ENCODE measurements at regions not wholly inside any gene's neighbourhood (a gene's known extent, or its start where the extent isn't known, plus 50 kb on each side); places are given as distances from the start of the nearest gene placed in this dataset.

DNA sequence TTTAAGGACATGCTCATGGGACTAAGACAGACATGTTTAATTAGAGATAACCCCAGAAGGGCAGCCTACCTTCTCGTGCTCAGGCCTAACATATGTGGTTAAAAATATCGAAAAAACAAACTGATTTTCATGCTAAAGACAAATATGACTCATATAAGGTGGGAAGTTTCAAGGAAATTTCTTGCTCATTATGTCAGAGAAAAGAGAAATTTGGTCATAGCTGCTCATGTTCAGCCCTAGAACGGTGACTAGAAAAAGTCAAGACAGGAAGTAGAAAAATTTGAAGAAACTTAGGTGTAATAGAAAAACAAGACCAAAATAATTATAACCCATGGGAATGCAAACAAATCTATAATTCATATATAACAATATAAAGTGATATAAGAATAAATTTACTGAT is 120.6 kb downstream of the PRDM9 start (continued):
- TF ChIP-seq RELB (IDR thresholded peaks at IDR 0.05; ENCODE audit: low read depth) = no peak

GRCh38 chr5:23629396-23629795 is 122.0 kb downstream of the PRDM9 start:
- Histone ChIP-seq H3K27me3 (replicated peaks in 1 of 2; ENCODE audit: control insufficient read depth in 2 of 2, insufficient read depth in 2 of 2, low read length in 1 of 2) (no peaks in the 10 kb centered on the region), H3K4me3 (no peak overlapping the region), H3K27ac (ENCODE audit: control insufficient read depth, insufficient read depth) (no peak overlapping the region), H4K20me1 (ENCODE audit: control insufficient read depth, insufficient read depth) (no peaks in the 10 kb centered on the region), H3K4me1 (ENCODE audit: control insufficient read depth, insufficient read depth, low read length) (no peaks in the 10 kb centered on the region), H3K79me2 (ENCODE audit: control insufficient read depth, insufficient read depth, low read length) (no peaks in the 10 kb centered on the region), H3K9me3 (replicated peaks; ENCODE audit: control insufficient read depth, insufficient read depth, low read length) (no peaks in the 10 kb centered on the region), H3K9ac (ENCODE audit: control insufficient read depth, insufficient read depth, low read length) (no peak overlapping the region), H3K36me3 (ENCODE audit: control insufficient read depth in 2 of 2, insufficient read depth in 2 of 2, low read length in 1 of 2) (no peaks in the 10 kb centered on the region), H3K4me2 (ENCODE audit: control insufficient read depth, insufficient read depth) (no peak overlapping the region), H2AFZ (ENCODE audit: control insufficient read depth, low read depth, low read length) (no peak overlapping the region)
- in situ Hi-C loops (cut with MboI) (no loop called here), intact Hi-C loops (cut with micrococcal nuclease; ENCODE audit: unreplicated experiment) (no loop called here)
- ATAC-seq (no peak), FAIRE-seq (no peak), DNase-seq (ENCODE audit: low read depth, low spot score) (no peak)
- WGBS (ENCODE audit: insufficient coverage, insufficient replicate concordance, low lambda C conversion rate, missing lambda C conversion rate) = 44% methylated on average over 2 of the region's 2 CpGs
- ChIA-PET SMC1A (ENCODE audit: uncharacterized antibody, unreplicated experiment) (no interaction called here), RAD21 (ENCODE audit: unreplicated experiment) (no interaction called here), CTCF (no interaction called here), POLR2A (no interaction called here)
- BruUV-seq (replicated peaks) = no TSS peak
- TF ChIP-seq GABPA (IDR thresholded peaks at IDR 0.05; ENCODE audit: low read depth) = no peak
- TF ChIP-seq SIX5 (IDR thresholded peaks at IDR 0.05; ENCODE audit: low read depth, low read length, severe bottlenecking) = no peak
- no peak for TF ChIP-seq RBBP5 (conservative IDR thresholded peaks at IDR 0.05)
- TF ChIP-seq PAX5 (IDR thresholded peaks at IDR 0.05; ENCODE audit: borderline replicate concordance, low read depth, low read length) = no peak
- no peak for TF ChIP-seq FOXK2 (IDR thresholded peaks at IDR 0.05)
- TF ChIP-seq ZNF592 (IDR thresholded peaks at IDR 0.05) = no peak
- TF ChIP-seq SREBF1 (IDR thresholded peaks at IDR 0.05; ENCODE audit: low read length) = no peak
- no peak for TF ChIP-seq NR2F1 (conservative IDR thresholded peaks at IDR 0.05)
- TF ChIP-seq JUND (IDR thresholded peaks at IDR 0.05; ENCODE audit: low read depth, low read length) = no peak
- TF ChIP-seq EZH2 (IDR thresholded peaks at IDR 0.05; ENCODE audit: borderline replicate concordance, control insufficient read depth, low read depth, low read length) = no peak
- no peak for TF ChIP-seq SMC3 (IDR thresholded peaks at IDR 0.05; ENCODE audit: borderline replicate concordance, low read length)
- no peak for TF ChIP-seq POU2F2 (IDR thresholded peaks at IDR 0.05; ENCODE audit: borderline replicate concordance, low read depth, low read length)
- TF ChIP-seq ASH2L (IDR thresholded peaks at IDR 0.05; ENCODE audit: borderline replicate concordance, low read depth) = no peak
- TF ChIP-seq ZBTB4 (CRISPR knock-in tag; IDR thresholded peaks at IDR 0.05) = no peak

Measured in GM12878 (cell line).